Lung (tissue), 9 donors: ENCODE measurements at regions not wholly inside any gene's neighbourhood (a gene's known extent, or its start where the extent isn't known, plus 50 kb on each side); places are given as distances from the start of the nearest gene placed in this dataset.
"Not testable (repeated sequence)": the region's sequence is repeated elsewhere in the genome, so short reads cannot be mapped to it uniquely, and the experiment has no call there.

Experiments
- ATAC-seq: fragments of 200-7000 bp; cut with Tn5 transposase; one replicate; pipeline ENCODE4 v1.9.1; 2020; ENCODE audit warnings: moderate number of reproducible peaks; ENCODE audit not compliant: insufficient read depth, low FRiP score
- DNase-seq, 3 donors: peaks; one replicate each; pipeline ENCODE4 v3.0.0-alpha.2; 2013 to 2017
- H3K27ac ChIP-seq, 2 donors: one replicate each; pipeline ENCODE4 v1.5.1; 2013; ENCODE audit warnings: mild to moderate bottlenecking in 2 of 2, moderate library complexity in 2 of 2, control low read depth in 1 of 2, inconsistent platforms in 1 of 2, low read depth in 1 of 2, low read length in 1 of 2
- H3K27me3 ChIP-seq, 3 donors: one replicate each; pipeline ENCODE4 v1.5.1; 2013; ENCODE audit warnings: low read length in 2 of 3; ENCODE audit not compliant: control insufficient read depth in 3 of 3, insufficient read depth in 3 of 3
- H3K36me3 ChIP-seq, 4 donors: one replicate each; pipeline ENCODE4 v1.5.1; 2013; ENCODE audit warnings: low read length in 4 of 4, mild to moderate bottlenecking in 1 of 4, moderate library complexity in 1 of 4; ENCODE audit not compliant: control insufficient read depth in 4 of 4, insufficient read depth in 4 of 4
- H3K4me1 ChIP-seq, 5 donors: one replicate each; pipeline ENCODE4 v1.5.1; 2013; ENCODE audit warnings: low read length in 5 of 5, mild to moderate bottlenecking in 2 of 5, moderate library complexity in 1 of 5; ENCODE audit not compliant: control insufficient read depth in 5 of 5, insufficient read depth in 5 of 5
- H3K4me3 ChIP-seq: one replicate; pipeline ENCODE4 v1.5.1; 2013; ENCODE audit warnings: mild to moderate bottlenecking, control low read depth, moderate library complexity
- H3K9ac ChIP-seq, 2 donors: one replicate each; pipeline ENCODE4 v1.5.1; 2013; ENCODE audit warnings: low read length in 2 of 2, control low read depth in 1 of 2; ENCODE audit not compliant: insufficient read depth in 1 of 2
- H3K9me3 ChIP-seq, 4 donors: one replicate each; pipeline ENCODE4 v1.5.1; 2013; ENCODE audit warnings: low read length in 3 of 4, mild to moderate bottlenecking in 1 of 4, moderate library complexity in 1 of 4; ENCODE audit not compliant: control insufficient read depth in 4 of 4, insufficient read depth in 3 of 4
- WGBS, 2 donors: extraction: QIAGEN DNeasy Blood & Tissue Kit; methylation state at CpG; one replicate each; pipeline ENCODE4 v1.1.7; 2013; 5-methylcytosine and 5-hydroxymethylcytosine counted together
- donor health status: Bipolar disorder and iron deficiency.
- donor health status: healthy.
- donor health status: DM: yes; HTN: yes; CAD: no.

DNA sequence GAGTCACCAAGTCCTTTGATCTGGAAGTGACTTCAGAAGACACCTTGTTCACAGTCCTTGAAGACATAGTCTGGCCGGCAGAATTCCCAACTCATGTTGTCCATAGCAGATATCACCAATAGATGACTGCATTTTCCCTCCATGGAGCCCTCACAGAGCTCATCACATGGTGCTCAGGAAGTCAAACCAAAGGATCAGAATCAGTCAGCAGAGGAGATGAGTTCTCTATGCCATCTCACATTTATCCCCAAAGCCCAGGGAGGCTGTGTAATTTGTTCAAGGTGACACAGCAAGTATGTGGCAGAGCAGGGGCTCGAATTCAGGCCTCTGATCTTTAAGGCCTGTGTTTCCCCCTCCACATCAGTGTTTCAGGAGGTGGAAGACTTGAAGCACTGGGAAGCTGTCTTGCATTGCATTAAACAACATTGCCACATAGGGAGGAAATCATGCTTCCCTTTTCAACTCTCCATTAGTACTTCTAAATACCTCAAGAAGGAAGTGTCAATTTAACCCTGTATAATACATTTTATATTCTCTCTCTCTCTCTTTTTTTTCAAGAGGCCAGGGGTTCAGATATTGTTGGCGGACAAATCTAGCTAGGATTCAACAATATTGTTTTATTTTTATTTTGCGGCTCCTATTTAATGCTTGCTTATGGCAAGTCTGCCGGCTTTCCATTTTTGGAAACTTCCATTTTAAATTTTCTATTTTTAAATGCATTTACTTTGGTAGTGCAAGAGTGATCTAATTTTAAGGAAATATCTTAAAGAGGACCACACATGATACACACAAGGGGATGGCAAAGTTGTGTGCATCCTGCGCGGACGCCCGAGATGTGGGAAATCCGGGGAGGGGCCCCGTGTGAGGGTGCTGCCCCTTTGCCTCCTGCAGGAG, 61.9 kb downstream of the NPIPB5 start:
- not testable (repeated sequence) for H3K4me1 ChIP-seq, H3K27ac ChIP-seq, H3K4me3 ChIP-seq, H3K9ac ChIP-seq, H3K9me3 ChIP-seq, H3K36me3 ChIP-seq, H3K27me3 ChIP-seq
- DNase-seq (peak in 1 of 3 donors; percentile 1), ATAC-seq (peak; percentile 57)
- 54 to 62% methylated on average over 3 to 4 of the region's 11 CpGs for WGBS, 2 donors

DNA sequence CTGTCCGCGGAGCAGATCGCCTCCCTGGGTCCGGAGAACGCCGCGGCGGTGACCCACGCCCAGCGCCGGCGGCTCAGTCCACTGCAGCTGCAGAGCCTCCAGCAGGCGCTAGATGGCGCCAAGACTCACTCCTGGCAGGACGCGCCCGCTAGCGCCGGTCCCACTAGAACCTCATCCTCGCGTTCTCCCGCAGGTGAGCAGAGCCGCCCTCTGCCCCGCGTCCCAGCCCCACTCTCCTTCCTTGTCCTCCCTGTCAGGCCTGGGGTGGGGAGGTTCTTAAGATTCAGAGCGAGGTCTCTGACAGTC, 62.5 kb downstream of the NPIPB5 start:
- H3K27ac ChIP-seq, H3K27me3 ChIP-seq, H3K9ac ChIP-seq, H3K36me3 ChIP-seq, H3K4me3 ChIP-seq, H3K4me1 ChIP-seq, H3K9me3 ChIP-seq, DNase-seq: not testable (repeated sequence)
- peak; percentile 97 for ATAC-seq
- no CpG with 5 or more reads among the region's 26 CpGs for WGBS, 2 donors

DNA sequence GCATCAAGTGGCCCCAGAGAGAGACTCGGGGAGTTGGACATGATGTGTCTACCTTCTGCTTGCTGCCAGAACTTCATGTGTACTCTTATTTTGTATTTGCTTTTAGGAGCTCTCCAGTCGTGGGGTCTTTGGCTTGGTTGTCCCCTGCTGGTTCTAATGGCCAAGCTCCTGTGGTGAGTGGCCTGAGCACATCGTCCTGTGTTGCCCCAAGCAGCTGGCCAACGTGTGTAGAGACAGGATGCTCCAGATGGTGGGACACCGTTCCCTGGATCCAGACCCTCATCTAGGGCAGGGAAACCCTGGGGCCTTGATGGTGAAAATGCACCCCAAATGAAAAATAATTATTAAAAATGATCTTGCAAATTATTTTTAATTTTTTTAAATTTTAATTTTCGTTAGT, 65.8 kb downstream of the NPIPB5 start:
- not testable (repeated sequence) for ATAC-seq, H3K27me3 ChIP-seq, H3K27ac ChIP-seq, H3K4me3 ChIP-seq, H3K9me3 ChIP-seq, H3K9ac ChIP-seq, H3K4me1 ChIP-seq, H3K36me3 ChIP-seq
- WGBS, 2 donors = 71 to 85% methylated on average over 6 of the region's 6 CpGs
- DNase-seq = peak in 1 of 3 donors; percentile 6

DNA sequence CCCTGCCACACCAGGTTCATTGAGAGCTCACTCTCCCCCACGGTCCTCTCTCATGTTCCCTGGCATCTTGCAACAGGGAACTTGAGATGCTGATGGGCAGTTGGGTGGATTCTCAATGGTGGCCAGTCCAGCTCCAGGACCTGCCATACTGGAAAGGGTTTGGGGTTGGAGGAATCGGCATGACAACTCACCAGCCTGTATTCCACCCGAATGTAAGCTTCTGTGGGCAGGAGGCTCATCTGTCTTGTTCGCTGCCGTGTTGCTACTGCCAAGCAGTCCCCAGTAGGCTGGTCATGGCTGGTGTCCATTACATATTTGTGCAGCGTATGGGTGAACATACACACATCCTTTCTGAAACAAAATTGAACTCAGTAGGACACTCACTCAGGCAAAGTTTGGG, 72.5 kb downstream of the NPIPB5 start:
- not testable (repeated sequence) for ATAC-seq, H3K9me3 ChIP-seq, H3K27me3 ChIP-seq, H3K27ac ChIP-seq, H3K4me1 ChIP-seq, H3K9ac ChIP-seq, H3K4me3 ChIP-seq, H3K36me3 ChIP-seq
- WGBS, 2 donors = 90 to 93% methylated on average over 6 of the region's 6 CpGs
- DNase-seq = peak in 1 of 3 donors; percentile 6

DNA sequence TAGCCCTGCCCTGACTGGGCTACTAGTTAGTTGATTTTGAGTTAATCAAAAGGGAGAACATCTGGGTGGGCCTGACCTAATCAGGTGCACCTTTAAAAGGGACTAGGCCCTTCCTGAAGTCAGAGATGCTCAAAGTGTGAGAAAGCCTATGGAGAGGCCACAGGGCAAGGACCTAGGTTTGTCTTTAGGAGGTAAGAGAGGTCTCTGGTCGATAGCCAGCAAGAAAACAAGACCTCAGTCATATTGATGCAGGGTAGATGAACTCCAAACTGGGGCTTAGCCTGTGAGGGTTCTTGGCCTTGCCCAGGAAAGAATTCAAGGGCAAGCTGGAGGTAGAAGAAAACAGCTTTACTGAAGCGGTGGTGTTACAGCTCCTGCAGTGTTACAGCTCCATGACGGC, 73.8 kb downstream of the NPIPB5 start:
- not testable (repeated sequence) for DNase-seq, H3K4me1 ChIP-seq, ATAC-seq, H3K27me3 ChIP-seq, H3K27ac ChIP-seq, H3K4me3 ChIP-seq, H3K9me3 ChIP-seq, H3K36me3 ChIP-seq, H3K9ac ChIP-seq
- 93 to 97% methylated on average over 1 of the region's 3 CpGs for WGBS, 2 donors

DNA sequence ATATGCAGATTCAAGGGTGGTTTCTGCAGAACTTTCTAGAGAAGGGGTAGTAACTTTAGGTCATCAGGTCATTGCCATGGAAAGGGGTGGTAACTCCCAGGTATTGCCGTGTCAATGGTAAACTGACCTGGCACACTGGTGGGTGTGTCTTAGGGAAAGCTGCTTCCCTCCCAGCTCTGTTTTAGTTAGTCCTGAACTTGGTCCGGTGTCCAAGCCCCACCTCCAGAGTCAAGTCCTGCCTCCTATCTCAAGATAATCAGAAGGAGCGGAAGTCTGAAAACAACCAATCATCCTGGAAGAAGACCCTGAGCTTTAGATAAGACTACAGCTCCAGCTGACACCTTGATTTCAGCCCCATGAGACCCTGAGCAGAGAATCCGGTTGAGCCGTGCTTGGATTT, 74.2 kb downstream of the NPIPB5 start:
- not testable (repeated sequence) for H3K36me3 ChIP-seq, H3K27ac ChIP-seq, H3K9me3 ChIP-seq, H3K27me3 ChIP-seq, H3K4me1 ChIP-seq, H3K9ac ChIP-seq, DNase-seq, H3K4me3 ChIP-seq, ATAC-seq
- no CpG with 5 or more reads among the region's 5 CpGs for WGBS, 2 donors

DNA sequence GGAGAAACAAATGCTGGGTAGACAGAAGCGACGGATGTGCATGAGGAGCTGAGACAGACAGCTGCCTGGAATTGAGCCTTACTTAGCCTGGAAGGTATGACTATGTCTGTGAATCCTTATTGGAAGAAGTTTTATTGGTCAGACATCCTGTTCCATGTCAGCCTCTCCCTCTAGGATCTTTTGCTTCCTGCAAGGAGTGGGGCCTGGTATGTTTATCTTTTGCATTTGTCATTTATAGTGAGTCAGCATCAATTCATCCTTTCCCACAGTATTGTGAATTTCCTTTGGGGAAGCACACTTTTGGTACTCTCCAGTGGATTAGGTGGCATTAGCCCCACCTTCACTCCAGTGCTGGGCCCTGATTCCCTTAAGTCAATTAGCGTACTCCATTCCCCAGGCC, 74.7 kb downstream of the NPIPB5 start:
- not testable (repeated sequence) for H3K27me3 ChIP-seq, ATAC-seq, H3K9me3 ChIP-seq, H3K27ac ChIP-seq, H3K36me3 ChIP-seq, H3K4me3 ChIP-seq, H3K9ac ChIP-seq, DNase-seq, H3K4me1 ChIP-seq
- 94 to 98% methylated on average over 3 of the region's 3 CpGs for WGBS, 2 donors

DNA sequence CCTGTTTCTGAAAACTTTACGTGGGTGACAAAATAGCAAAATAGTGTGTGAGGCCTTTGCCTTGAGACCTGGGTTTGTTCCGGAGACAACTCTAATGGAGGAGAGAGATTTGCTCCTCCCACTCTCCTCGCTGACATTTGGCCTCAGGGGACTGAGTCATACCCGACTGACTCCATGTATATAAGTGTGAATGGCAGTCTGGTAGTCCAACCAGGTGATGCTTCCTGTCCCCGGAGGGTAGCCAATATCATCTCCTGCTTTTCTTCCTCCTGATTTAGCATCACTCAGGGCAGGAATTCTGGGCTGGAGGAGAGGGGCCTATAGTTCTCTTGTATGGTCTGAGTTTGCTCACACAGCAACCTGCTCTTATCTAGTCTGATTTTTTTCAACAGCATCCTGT, 76.0 kb downstream of the NPIPB5 start:
- H3K9ac ChIP-seq, DNase-seq, H3K27ac ChIP-seq, H3K4me3 ChIP-seq, H3K9me3 ChIP-seq, H3K36me3 ChIP-seq, H3K27me3 ChIP-seq, ATAC-seq, H3K4me1 ChIP-seq: not testable (repeated sequence)
- 87 to 100% methylated on average over 1 of the region's 5 CpGs for WGBS, 2 donors
